ENCODE measurements at regions not wholly inside any gene's neighbourhood (a gene's known extent, or its start where the extent isn't known, plus 50 kb on each side); places are given as distances from the start of the nearest gene placed in this dataset.

DNA sequence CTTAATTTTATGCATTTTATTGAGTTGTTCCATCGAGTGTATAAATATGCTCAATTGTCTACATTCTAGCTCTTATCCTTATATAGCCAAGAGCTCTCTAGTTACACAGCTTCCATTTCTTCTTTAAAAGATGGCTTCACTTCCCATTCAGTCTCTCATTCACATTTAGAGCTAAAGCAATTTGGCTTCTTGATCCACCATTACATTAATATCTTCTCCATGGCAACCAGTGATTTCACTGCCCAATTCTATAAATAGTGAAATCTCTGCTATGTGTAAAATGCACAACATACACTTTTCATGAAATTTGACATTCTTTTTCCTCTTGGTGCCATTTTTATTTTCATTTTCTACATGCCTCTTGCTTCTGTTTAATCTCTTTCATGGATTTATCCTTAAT, 696.9 kb upstream of the ATXN8OS start:
- DNase-seq = no peak
- Mint-ChIP-seq H3K4me3 (no peak overlapping the region), H3K4me1 (no peaks in the 10 kb centered on the region), H3K36me3 (no peaks in the 10 kb centered on the region), H3K27ac (no peak overlapping the region), H3K9me3 (peaks cover 10% of the 10 kb centered on the region), H3K27me3 (no peaks in the 10 kb centered on the region)

DNA sequence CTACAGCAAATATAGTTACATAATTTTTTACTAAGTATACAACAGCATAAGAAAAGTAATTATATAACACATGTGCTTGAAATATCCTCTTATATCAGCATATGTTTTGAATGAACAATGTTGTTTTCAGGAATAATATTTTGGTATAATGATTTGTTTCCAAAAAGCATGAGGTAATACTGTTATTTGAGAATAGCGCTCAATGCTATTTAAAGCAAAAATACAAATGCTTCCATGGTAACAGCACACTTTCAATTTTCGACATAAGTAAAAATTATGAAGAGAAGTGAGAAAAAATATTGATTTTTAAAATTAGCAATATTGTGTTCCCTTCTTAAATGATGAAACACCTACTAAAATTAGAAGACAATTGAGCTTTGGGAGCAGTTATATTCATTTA, 715.9 kb upstream of the ATXN8OS start:
- no peaks in the 10 kb centered on the region for H3K9me3 Mint-ChIP-seq

DNA sequence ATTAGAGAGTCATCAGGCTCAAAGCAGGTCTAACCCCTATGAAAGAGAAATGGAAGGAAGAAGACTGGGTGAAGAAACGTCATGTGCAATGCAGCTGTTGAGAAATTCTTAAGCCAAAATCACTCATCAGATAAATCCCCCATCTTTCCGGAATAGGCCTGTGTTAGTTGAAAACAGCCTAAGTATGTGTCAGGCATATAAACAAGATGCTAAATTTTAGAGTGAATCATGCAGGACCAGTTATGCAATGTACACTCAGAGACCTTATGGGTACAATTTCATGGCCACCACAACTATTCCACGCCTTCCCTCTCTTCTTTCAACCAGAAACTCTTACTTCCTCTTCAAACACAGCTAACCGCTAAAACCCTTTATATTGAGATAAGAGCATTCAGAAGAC, 717.7 kb upstream of the ATXN8OS start:
- no peaks in the 10 kb centered on the region for H3K9me3 Mint-ChIP-seq
- no peak overlapping the region for H3K27ac Mint-ChIP-seq
- no peak for DNase-seq
- no peak overlapping the region for H3K4me3 Mint-ChIP-seq
- no peaks in the 10 kb centered on the region for H3K36me3 Mint-ChIP-seq
- no peaks in the 10 kb centered on the region for H3K27me3 Mint-ChIP-seq
- H3K4me1 Mint-ChIP-seq = no peaks in the 10 kb centered on the region

More for the DNA sequence above, 715.9 kb upstream of the ATXN8OS start:
- no peak overlapping the region for H3K4me3 Mint-ChIP-seq
- H3K4me1 Mint-ChIP-seq = no peaks in the 10 kb centered on the region
- H3K27ac Mint-ChIP-seq = no peak overlapping the region
- no peaks in the 10 kb centered on the region for H3K36me3 Mint-ChIP-seq
- DNase-seq = no peak
- H3K27me3 Mint-ChIP-seq = no peaks in the 10 kb centered on the region

DNA sequence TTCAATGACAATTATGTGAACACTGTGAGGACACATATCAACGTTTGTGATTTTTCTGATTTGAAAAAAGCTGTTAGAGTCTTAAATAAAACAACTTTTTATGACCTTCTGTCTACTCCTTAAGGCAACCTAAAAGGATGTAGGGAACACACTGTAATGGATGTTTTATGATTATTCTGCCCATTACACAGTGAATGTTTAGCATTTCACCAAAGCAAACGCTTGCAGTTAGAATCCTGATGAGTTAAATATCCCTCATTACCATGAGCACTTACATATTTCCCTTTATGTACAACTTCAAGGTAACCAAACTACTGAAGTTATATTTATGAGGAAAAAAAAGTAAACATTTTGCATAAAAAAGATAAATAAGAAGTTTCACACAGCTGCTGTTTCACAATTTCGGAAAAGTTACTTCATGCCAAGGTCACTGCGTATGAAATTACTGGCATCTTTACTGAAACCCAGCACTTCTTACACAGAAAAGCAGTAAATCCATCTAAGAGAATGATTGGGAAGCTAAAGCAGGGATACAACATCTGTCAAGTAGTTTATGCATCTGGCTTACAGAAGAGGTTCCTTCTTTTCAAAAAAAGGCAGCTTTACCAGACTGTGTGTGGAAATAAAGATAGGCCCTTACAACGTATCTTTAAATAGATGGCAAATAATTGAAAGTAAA, 733.7 kb upstream of the ATXN8OS start:
- H3K4me1 Mint-ChIP-seq = no peaks in the 10 kb centered on the region
- no peak overlapping the region for H3K27ac Mint-ChIP-seq
- H3K36me3 Mint-ChIP-seq = no peaks in the 10 kb centered on the region
- peaks cover 9% of the 10 kb centered on the region for H3K9me3 Mint-ChIP-seq
- H3K27me3 Mint-ChIP-seq = no peaks in the 10 kb centered on the region
- DNase-seq = no peak
- no peak overlapping the region for H3K4me3 Mint-ChIP-seq

DNA sequence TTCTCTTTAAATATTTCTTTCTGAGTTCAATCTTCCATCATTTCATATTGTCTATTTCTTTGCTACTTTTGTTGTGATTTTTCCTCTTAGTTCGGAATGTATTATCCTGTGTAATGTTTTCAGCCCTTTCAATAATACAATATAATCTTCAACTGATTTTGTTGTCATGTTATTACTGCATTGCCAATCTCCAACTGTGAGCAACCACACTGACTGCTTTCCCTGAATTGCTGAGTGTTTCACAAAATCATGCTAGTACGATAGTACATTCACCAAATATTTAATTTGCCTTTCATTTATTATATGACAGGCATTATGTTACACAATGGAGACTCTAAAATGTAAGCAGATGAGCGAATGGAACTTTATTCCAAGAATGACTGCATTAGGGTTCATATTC, 744.3 kb upstream of the ATXN8OS start:
- Mint-ChIP-seq H3K36me3 (no peaks in the 10 kb centered on the region), H3K27me3 (no peaks in the 10 kb centered on the region), H3K9me3 (peaks cover 13% of the 10 kb centered on the region), H3K4me1 (no peaks in the 10 kb centered on the region), H3K27ac (no peak overlapping the region), H3K4me3 (no peak overlapping the region)
- no peak for DNase-seq

DNA sequence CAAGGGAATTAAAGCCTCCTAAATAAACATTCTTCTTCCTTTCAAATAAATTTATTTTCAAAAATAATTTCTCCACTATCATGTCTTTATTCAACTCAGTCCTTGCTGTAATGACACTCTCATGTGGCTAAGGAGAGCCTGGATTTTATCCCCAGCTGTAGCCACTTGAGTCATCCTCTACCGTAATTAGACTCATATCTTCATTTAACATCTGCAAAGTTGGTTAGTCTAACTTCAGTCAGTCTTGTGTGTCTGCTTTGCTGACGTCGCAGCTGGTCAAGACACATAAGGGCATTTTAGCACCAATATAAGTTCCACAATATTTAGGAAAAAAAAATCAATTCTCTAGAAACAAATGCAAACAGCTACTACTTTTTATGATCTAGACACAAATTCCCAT, 776.4 kb upstream of the ATXN8OS start:
- Mint-ChIP-seq H3K4me1 (no peaks in the 10 kb centered on the region), H3K36me3 (no peaks in the 10 kb centered on the region), H3K27me3 (no peaks in the 10 kb centered on the region), H3K27ac (no peak overlapping the region), H3K4me3 (no peak overlapping the region), H3K9me3 (peaks cover 1% of the 10 kb centered on the region)
- no peak for DNase-seq

DNA sequence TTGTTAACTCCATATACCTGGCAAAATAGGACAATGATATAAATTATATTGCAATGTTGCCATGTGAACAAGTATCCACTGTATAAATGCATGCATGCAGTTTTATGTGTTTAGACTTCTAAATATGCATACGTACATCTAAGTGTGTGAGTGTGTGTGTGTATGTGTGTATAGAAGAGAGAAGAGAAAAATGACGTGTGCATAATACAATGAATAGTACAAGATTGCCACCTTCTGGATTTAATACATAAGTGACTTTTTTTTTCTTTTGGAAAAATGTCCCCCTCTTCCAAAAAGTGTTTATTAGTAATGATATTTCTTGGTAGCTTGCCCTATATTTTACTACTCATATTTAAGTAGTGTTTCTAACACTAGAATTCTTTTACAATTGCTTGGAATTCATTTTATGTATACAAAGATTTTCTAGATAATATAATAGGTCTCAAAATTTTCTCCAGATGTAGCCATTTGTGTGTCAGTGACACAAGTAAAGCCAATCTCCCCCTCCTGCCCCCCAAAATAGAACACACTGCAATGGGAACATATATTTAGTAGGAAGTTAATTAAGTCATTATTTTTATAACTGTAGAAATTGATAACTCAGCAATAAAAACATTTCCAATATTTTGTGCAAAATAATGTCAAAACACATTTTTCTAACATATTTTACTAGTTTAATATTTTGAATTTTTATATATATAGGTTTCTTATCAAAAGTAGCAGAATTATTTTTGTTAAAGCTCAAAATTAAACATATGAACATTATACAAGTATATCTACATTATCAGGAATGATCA, 783.3 kb upstream of the ATXN8OS start:
- no peak overlapping the region for H3K4me3 Mint-ChIP-seq
- no peaks in the 10 kb centered on the region for H3K4me1 Mint-ChIP-seq
- no peak overlapping the region for H3K27ac Mint-ChIP-seq
- H3K27me3 Mint-ChIP-seq = no peaks in the 10 kb centered on the region
- no peaks in the 10 kb centered on the region for H3K9me3 Mint-ChIP-seq
- no peak for DNase-seq
- no peaks in the 10 kb centered on the region for H3K36me3 Mint-ChIP-seq

DNA sequence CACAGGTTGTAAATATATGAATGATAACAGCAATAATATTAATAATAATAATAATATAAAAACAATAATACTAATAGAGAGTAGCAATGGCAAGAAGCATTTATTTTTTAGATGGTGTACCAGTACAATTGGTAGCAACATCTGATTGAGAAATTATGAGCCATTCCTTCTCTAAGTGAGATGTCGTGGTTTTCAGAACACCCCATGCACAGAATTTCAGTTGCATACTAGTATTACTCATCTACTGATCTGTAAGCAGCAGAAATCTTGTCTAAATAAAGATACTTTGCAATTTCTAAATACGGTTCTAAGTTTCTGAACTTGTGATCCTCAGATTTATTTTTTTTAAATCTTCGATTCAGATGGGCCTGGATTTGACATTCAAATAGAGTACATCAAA, 788.0 kb upstream of the ATXN8OS start:
- Mint-ChIP-seq H3K9me3 (peaks cover 5% of the 10 kb centered on the region), H3K4me1 (no peaks in the 10 kb centered on the region), H3K4me3 (no peak overlapping the region), H3K27me3 (no peaks in the 10 kb centered on the region), H3K27ac (no peak overlapping the region), H3K36me3 (no peaks in the 10 kb centered on the region)
- DNase-seq = no peak

DNA sequence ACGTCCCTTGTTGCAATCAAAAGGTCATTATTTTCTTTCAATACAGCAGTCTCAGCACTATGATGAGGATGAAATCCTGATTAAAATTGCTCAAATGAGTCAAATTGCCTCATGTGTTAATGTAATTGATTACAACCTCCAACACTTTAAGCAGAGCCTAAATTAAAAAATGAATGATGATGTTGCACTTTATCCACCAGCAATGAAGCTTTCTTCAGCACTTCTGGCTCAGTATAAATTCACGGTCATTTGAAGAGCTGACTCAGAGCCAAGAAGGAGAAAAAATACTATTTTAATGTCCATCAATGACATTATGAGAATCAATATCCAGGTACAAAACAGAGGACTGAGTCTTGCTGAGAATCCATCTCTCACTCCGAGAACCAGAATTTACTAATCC, 792.6 kb upstream of the ATXN8OS start:
- Mint-ChIP-seq H3K9me3 (peaks cover 7% of the 10 kb centered on the region), H3K4me1 (no peaks in the 10 kb centered on the region), H3K27me3 (no peaks in the 10 kb centered on the region), H3K27ac (no peak overlapping the region), H3K4me3 (no peak overlapping the region), H3K36me3 (no peaks in the 10 kb centered on the region)
- no peak for DNase-seq

DNA sequence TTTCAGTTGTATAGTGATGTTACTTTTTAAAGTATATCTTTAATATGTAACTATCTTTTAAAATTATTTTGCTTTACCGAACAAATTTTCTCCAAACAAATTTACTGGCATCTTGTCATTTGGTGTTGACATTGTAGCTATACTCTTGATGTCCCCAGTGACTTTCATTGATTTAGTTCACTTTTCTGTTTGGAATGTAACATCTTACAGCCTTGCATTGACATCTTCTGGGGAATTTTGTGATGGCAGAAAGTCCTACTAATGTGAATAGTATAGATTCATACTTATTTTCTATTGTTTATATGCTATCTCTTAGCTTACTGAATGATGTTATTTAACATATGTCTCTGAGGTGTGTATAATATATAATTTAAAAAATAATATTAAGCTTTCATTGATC, 800.9 kb upstream of the ATXN8OS start:
- H3K9me3 Mint-ChIP-seq = peaks cover 3% of the 10 kb centered on the region
- no peak for DNase-seq
- no peaks in the 10 kb centered on the region for H3K4me1 Mint-ChIP-seq
- no peaks in the 10 kb centered on the region for H3K27me3 Mint-ChIP-seq
- H3K27ac Mint-ChIP-seq = no peak overlapping the region
- no peaks in the 10 kb centered on the region for H3K36me3 Mint-ChIP-seq
- H3K4me3 Mint-ChIP-seq = no peak overlapping the region

DNA sequence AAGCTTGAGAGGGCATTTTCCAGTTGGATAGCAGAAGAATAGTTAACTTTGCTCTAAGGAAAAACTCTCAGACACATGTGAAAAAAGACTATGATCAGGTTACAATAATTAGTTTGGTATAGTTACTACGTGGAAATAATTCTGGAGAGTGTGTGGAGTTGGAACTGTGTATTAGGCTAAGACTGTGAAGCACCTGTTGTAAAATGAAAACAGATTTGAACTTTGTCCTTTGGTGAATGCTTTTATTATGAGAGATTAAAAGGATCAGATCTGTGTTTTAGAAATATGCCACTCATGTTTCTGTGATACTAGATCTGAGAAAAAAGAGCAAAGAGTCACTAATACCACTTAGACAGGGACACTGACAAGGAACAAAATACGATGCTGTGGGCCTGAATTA, 807.5 kb upstream of the ATXN8OS start:
- no peak for DNase-seq

DNA sequence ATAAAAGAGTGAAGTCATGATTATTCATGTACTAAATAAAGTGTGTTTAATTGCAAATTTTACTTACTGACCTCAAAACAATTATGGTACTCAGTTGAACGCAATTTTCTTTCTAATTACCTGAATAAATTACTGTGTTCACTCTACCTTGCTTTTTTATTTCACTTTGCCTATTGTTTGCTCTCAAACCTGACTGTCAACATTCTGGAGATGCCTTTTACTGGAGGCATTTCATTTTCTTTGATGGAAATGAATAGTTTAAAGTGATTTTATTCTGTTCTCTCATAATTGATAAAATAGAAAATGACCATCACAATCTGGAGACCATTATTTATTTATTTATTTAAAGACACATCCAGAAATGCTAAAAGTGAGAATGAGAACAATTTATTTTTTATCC, 811.5 kb upstream of the ATXN8OS start:
- Mint-ChIP-seq H3K36me3 (no peaks in the 10 kb centered on the region), H3K27me3 (no peaks in the 10 kb centered on the region), H3K4me3 (no peak overlapping the region), H3K9me3 (peaks cover 5% of the 10 kb centered on the region), H3K4me1 (no peaks in the 10 kb centered on the region), H3K27ac (no peak overlapping the region)
- no peak for DNase-seq

More for the DNA sequence above, 807.5 kb upstream of the ATXN8OS start:
- Mint-ChIP-seq H3K4me1 (no peaks in the 10 kb centered on the region), H3K27ac (no peak overlapping the region), H3K9me3 (peaks cover 8% of the 10 kb centered on the region), H3K36me3 (no peaks in the 10 kb centered on the region), H3K27me3 (no peaks in the 10 kb centered on the region), H3K4me3 (no peak overlapping the region)

DNA sequence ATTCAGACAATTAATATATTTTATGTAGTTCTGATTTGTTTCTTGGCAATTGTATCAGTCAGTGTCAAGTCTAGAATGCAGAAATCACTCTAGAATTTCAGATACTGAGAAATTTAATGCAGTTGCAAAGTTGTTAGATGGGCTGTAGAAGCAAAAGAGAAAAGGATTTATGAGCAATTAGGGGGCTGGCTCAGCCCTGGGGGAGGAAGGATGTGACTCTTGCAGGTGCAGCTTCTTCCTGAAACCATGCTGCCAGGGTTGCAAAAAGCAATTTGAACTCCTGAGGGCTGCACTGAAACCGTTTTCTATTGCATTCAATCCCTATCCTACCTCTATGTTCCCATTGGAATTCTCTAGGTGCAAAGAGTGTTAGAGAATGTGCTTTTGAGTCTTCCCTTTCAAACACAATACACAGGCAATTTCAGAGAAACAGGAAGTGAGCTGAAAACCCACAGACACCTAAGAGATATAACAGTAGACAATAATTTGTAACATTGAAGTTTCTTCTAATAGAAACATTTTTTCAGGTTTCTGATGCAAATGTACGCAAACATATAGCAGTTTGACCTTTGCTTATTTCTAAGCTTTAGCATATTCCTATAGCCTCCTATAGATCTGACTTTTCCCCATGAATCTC, 814.7 kb upstream of the ATXN8OS start:
- Mint-ChIP-seq H3K4me3 (no peak overlapping the region), H3K9me3 (peaks cover 5% of the 10 kb centered on the region), H3K36me3 (no peaks in the 10 kb centered on the region), H3K27ac (no peak overlapping the region), H3K4me1 (no peaks in the 10 kb centered on the region), H3K27me3 (no peaks in the 10 kb centered on the region)
- no peak for DNase-seq

DNA sequence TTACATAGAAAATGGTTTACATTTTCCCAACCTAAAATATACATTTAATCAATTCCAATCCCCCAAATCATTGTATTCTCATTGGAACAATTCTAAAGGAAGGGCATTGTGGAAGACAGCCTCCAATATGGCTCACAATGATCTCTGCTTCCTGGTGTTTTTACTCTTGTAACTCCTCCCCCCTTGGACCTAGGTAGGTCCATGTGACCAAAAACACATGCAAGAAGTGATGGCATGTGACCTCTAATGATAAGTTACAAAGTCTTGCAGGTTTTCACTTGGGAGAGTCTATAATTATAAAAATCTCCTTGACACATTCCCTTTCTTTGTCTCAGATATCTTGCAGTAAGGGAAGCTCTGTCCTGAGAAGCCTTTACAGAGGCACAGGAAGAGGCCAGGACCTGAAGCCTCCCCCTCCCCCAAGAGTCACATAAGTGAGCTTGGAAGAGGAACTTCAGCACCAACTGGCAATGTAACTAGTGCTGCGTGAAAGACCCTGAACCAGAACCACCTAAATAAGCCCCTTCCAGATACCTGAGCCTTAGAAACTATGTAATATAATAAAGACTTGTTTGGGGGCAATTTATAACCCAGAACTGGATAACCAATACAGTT, 816.2 kb upstream of the ATXN8OS start:
- Mint-ChIP-seq H3K9me3 (peaks cover 7% of the 10 kb centered on the region), H3K4me3 (no peak overlapping the region), H3K27ac (no peak overlapping the region), H3K4me1 (no peaks in the 10 kb centered on the region), H3K27me3 (no peaks in the 10 kb centered on the region), H3K36me3 (no peaks in the 10 kb centered on the region)
- no peak for DNase-seq

DNA sequence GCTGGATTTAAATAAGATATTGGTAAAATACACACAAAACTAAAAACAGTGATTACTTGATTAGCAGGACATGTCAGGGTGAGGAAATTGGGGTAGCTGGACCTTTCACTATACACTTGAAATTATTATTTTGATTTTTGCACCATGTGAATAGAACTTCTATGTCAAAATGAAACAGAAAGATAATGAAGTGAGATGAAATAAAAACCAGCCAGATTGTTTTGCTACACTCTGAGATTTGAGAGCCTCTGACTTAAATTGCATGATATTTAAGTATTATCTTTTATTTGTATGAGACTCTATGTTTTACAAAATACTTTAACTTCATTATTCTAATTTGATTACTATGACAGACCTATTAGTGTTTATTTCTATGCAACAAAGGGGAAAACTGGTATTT, 819.6 kb upstream of the ATXN8OS start:
- Mint-ChIP-seq H3K9me3 (peaks cover 6% of the 10 kb centered on the region), H3K4me3 (no peak overlapping the region), H3K36me3 (no peaks in the 10 kb centered on the region), H3K27ac (no peak overlapping the region), H3K27me3 (no peaks in the 10 kb centered on the region), H3K4me1 (no peaks in the 10 kb centered on the region)
- DNase-seq = no peak

Data from activated naive CD8-positive, alpha-beta T cell treated with anti-CD3 and anti-CD28 coated beads for 36 hours (primary cell).